Activated CD8-positive, alpha-beta memory T cell treated with anti-CD3 and anti-CD28 coated beads, Interleukin-2, amount 50 U/mL, for 24 hours (primary cell): ENCODE measurements at regions not wholly inside any gene's neighbourhood (a gene's known extent, or its start where the extent isn't known, plus 50 kb on each side); places are given as distances from the start of the nearest gene placed in this dataset.

Source experiments
- DNase-seq: peaks from one replicate; pipeline ENCODE4 v3.0.0-alpha.2; 2020; ENCODE audit errors: extremely low read depth

DNA sequence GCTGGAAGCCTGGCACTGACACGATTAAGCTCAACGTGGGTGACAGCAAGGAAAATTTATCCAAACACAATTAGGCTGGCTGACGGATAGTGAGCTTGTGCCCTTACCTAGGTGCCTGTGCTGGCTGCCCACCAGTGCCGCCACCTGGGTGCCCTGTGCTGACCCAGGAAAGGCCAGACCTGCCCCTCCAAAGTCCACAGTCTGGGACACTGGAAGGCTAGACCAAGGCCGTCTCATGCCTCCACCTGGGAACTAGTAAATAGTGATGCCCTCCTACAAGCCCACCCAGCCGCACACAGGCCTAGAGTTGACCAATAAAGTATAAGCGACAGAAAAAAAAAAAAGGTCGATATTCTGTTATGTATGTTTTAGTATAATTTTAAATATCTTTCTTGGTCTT is 142.6 kb upstream of the MCHR2 start:
- no peak for DNase-seq

DNA sequence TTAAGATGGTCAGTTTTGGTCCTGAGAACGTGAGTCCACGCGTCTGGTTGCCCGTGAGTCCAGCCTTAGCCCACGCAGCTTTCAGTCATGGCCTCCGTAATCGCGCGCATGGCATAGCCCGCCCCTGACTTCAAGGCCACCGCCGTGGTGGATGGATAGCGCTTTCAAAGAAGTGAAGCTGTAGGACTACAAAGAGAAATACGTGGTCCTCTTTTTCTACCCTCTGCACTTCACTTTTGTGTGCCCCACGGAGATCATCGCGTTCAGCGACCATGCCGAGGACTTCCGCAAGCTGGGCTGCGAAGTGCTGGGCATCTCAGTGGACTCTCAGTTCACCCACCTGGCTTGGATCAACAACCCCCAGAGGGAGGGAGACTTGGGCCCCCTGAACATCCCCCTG is 142.0 kb upstream of the MCHR2 start:
- no peak for DNase-seq

DNA sequence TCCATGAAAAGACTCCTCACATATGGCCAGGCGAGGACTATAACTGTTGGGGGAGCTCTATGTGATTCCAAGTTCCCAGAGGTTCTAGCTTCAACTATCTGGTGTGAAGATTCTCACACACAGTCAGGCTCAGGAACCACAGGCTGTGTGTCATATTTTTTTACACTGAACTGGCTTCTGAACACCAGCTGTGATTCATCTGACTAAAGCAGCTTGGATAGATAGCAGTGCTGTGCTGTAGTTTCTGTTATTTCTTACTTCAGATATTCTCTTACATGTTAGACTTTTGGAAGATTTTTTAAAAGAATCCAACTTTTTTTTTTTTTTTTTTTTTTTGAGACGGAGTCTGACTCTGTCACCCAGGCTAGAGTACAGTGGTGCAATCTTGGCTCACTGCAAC is 140.7 kb upstream of the MCHR2 start:
- DNase-seq: no peak

DNA sequence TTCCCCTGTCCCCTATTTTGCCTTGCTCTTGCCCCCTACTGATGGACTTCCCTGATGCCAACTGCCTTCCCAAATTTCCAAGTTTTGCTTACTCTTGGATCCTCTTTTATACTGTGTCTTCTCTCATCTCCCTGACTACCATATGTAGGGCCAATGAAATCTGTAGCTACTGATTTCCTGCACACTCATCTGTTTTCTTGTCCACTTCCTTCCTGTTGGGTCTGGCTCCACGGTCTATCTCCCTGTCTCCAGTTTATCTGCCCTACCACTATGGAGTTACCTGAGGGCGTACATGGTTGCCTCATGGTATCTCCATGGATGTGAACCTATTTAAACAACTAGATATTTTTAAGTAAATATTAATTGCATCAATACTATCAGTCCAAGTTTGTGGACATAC is 140.3 kb upstream of the MCHR2 start:
- DNase-seq: no peak

DNA sequence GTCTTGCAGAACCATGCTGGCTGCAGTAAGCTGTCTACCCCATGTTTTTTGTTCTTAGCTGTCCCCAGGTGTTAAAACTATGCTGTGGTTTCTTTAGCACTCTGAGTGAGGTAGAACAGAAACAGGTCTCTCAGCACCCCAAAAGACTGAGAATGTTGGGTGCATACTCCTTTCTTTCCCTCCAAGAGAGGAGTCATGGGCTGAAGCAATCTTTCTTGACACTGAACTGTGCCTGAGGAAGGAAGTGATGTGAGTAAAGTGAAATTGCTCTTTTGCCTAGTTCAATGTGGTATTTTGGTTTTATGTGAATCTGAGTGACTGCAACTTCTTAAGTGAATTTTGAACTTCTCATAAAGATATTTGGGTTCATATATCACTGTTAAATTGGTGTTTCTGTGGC is 138.0 kb upstream of the MCHR2 start:
- DNase-seq: no peak

DNA sequence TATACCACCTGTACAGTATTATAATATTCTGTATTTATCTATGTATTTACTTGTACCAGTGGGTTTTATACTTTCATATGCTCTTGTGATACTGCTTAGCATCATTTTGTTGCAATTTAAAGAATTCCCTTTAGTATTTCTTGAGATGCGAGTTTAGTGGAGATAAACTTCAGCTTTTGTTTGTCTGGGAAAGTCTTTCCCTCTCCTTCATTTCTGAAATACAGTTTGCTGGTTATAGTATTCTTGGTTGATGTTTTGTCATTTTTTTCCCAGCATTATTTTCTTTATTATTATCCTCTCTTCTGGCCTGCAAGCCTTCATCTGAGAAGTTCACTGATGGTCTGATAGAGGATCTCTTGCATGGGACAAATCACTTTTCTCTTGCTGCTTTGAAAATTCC is 136.6 kb upstream of the MCHR2 start:
- DNase-seq: no peak

DNA sequence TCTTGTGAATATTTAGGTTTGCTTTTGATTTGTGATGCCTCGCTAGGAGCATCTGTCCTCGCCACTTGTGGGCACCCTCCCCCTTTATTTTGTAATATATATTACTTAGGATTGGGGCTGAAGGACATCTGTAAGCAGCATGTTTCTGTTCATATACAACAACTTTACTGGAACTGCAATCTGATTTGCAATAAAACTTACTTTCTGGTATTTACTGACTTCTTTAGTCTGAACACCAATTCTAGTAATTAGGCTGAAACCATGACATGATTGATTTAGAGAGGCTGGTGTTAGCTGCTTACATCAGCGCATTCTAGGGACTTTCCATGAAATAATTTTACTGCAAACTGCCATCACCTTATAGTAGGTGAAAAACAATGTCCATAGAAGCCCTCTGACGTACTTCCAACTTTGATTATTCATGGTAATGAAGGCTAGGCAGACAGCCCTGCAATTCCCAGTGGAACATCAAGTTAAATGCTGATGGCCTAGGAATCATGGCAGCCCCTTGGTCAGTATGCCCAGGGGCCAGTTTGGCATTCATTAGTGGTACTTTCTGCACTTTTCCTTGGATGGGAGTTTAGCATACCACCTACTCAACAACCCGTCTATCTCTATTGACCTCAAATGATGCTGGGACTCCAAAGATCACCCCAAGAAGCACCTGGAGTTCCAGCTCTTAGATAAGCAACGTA is 132.9 kb upstream of the MCHR2 start:
- DNase-seq: no peak

DNA sequence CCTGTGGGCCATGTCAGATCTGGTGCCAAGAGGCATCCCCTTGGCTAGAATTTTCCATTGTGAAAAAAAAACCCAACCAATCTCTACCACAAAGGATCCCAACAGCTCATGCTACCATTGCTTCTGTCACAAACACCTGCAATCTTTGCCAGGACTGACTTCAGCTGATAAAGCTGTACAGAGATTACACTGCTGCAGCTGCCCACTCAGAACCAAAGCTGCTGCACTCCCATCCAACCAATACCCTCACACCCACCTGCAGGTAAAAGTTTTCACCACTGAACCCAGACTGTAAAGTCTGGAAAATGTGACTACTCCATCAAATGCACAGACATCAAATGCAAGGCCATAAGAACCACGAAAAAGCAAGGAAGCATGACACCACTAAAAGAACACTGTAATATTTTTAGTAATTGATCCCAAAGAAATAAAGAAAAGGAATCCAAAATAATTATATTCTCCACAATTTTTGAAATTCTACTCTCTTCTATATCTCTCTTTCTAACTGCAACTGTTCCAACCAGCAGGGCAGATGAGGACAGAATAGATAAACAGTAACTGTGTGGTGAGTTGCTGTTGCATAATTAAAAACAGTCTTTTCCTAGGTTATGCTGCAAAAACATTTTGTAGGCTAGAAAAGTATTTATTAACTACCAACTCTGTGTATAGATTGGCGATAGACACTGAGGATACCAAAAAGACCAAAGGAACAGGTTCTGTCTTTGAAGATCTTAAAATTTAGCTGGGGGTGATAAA is 128.0 kb upstream of the MCHR2 start:
- DNase-seq: no peak

DNA sequence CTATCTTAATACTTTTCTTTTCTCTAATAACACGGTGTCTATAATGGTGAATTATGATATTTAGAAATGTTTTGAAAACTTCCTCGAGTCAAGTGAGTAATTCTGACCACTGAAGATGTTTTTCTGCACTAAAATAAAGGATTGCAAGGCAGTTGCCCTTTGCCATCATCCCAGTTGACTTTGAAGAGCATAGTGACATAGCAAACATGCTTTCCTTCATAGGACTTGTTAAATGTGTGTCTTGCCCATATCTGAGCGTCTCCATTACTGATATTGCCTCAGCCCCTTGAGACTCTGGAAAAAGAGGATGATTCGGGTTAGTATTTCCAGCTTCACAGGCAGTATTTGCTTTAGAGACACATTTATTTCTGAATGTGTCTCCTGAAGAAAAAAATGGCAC is 125.2 kb upstream of the MCHR2 start:
- DNase-seq: no peak

DNA sequence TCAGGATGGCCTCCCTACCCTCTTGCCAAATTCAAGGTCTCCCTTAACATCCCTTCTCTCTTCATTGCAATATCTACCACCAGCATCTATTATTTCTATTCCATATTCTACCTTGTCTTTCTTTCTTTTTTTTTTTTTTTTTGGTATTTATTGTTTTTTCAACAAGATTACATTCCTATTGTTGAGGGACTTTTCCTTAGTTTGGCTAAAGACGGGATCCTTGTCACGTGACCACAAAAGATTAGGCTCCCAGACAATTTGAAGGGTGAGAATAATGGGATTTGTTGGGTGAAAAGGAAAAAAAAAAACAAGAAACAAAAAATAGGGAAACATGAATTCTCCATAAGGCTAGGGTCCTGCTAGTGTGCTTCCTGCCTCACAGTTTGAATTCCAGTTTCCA is 124.3 kb upstream of the MCHR2 start:
- no peak for DNase-seq

DNA sequence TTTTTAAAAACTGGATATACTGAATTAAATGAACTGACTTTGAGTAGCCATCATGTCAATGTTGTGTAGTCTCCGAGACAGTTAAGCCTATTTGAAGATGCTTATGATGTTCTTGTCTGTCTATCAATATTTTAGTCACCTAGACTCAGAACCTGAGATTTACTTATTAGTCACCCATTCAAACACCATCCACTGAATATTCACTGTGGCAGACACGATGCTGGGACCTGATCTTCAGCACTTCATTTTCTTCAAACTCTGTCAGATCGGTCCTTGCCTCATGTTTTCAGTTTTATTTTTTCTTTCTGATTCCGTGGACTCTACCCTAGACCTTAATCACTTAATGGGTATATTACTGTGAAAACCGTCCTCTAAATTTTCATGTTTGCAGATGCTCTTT is 123.7 kb upstream of the MCHR2 start:
- no peak for DNase-seq

DNA sequence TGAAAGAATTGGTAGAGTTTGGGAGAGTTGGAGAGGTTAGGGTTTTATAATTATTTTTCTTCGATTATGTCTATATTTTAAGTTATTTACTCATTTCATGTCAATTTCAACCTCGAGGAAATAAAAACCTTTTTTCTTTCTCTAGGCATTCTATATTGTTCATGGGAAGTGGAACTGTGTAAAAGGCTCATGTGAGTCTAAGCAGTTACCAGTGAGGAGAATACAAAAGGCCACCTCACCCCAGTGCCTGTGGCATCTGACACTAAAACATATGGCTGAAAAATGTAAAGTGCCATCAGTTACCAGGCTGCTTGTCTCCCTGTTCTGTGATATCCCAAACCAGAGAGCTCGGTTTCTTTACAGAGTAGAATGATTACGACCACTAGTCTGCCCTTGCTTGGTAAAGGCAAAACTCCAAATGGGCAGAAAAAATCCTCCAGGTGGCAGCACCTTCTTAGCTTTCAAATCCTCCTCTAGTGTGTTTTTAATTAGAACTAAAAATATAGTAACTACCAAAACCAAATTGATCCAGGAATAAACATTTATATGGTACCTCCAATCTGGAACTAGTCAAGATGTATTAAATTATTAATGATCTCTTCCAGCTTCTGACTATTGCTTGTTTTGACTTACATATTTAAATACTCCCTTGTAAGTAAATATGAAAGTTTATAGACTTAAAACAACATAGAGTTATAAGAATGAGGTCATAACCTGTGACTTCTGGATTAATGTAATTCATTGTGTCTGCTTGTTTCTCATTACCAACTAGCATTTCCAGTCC is 122.6 kb upstream of the MCHR2 start:
- DNase-seq: no peak

DNA sequence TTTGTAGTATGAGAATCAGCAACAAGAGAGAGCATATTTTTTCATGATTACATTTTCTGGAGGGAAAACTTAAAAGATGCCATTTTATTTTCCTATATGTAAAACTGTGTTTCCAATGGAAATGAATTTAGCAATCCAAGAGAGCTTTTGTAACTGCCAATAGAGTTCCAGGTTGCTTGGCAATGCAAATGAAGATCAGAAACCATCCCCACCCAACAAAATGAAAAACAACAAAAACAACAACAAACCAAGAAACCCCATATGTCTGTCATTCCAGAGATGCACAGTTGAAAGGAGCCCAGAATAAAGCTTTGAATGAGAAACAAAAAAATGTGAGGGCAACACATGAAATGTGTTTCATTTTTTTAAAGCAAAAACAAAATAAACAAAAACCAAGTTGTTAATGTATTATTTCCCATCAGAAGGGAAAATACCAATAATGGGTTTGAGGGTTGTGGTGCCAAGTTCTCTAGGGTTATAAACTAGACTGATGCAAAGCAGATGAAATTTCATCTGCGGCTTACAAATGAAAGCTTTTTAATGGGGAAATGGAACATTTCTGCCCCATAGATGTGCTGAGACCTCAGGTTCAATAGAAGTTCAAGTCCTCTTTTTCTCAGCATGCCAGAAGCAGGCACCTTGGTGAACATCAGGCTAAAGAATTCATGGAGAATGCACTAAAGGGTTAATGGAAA is 121.5 kb upstream of the MCHR2 start:
- DNase-seq: no peak

DNA sequence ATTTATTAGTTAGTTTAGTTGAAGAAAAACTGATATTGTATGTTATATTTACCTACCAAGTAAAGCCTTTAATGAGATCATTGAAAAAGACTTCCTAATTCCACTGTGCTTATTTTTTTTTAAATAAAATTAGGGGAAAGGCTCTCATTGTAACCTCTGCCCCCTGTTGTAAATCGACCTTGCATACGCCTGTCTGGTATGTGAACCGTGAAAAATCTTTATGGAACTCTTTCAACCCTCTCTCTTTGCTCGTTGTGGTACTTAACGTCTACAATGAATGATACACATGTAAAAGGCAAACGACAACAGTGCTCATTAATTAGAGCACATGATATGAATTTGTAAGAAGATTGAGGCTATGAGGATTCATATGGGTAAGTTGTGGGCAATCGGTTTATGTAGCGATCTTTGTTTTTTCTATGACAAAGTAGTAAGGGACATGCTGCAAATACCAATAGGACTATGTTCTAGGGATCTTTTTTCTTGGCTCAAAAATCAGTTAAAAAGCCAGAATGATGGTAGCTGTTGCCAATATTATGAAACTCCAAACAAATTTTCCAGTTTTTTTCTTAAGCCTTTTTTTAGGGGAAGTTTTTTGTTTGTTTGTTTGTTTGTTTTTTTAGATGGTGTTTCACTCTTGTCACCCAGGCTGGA is 119.0 kb upstream of the MCHR2 start:
- DNase-seq: no peak

DNA sequence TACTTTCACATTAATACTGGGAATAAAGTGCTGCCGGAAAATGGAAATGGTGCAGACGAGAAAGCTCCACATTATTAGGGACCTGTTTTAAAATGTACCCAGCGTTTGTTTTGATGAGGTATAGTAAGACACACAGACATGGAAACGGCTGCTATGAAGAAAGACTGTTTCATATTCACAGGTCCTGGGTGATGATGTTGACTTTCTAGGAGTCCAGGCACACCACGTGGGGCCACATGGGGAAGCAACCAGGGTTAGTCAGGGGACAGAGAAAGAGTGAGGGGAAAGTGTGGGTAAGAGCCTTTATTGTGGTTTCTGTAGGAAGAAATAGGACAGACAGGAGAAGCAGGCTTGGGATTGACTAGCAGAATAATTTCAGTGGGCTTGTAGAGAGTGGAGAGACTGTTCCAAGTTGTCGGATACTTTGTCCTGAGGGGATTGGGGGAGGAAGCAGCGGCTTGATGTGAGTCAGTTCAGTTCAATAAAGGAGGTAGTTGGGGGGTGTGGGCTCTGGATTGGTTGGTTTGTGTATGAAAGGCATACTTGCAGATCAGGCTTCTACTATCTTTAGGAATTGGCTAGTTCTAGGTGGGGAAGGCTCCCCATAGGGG is 112.0 kb upstream of the MCHR2 start:
- no peak for DNase-seq

DNA sequence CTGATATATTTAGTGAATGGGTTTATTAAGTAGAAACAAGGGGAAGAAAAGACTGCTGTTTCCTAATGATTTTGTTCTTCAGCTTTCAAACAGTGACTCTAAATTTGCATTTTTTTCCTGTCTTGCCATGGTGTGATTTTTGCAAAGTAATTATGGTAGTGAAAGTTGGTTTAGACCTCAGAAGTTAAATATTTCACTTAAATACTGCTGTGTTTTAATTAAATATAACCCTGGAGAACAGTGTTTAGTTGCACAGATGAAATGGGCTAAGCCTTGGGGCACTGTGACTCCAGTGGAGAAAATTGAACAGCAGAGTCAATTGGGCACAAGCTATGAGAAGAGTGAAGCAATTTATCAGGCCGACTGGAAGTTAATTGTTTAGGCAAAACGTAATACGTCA is 111.1 kb upstream of the MCHR2 start:
- DNase-seq: no peak

DNA sequence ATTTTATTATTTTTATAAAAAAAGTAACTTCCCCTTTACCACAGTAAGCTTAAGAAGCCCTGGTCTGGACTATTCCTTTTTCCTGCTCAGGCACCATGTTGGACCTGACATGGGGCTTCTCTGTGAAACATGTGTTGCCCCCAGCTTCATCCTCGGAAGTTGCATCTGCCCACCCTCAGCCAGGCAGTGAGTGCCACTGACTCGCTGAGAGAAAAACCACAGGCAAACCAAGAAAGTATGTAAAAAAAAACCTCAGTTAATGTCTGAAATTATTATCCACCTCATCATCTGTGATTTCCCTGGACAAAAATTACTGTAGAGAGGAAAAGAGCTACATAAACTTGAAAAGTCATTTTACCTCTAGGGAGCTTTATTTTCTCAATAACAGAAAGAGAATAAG is 109.9 kb upstream of the MCHR2 start:
- no peak for DNase-seq

DNA sequence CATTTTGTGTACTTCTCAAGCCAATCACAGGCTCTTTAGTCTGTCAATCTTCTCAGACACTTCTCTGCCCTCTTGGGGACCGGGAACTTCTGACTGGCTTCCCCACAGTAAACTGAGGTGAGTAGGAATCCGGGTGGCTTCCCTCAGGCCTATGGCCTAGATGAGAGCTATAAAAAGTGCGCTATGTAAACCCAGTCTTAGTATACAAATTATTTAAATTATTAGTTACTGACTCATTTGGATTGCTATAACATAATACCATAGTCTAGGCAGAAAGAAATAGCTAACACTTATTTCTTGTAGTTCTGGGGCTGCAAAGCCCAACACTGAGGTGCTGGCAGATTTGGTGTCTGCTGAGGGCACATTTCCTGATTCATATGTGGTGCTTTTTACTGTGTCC is 109.2 kb upstream of the MCHR2 start:
- no peak for DNase-seq

DNA sequence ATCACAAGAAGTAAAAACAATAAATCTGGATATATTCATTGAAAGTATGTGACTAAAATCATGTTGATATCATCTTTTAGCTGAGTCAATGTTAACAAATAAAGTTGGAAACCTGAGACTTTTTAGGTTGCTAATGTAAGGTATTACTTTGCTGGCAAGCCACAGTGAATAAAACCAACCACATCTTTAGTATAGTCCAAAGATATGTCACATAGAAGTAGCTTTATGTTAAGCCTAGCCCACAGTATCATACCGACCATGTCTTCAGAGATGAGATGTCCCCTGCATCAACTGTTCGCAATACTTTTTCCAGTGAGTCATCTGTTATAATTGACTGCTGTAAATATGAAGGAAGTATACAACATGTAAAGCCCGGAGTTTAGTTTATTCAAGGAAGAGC is 107.6 kb upstream of the MCHR2 start:
- DNase-seq: no peak

DNA sequence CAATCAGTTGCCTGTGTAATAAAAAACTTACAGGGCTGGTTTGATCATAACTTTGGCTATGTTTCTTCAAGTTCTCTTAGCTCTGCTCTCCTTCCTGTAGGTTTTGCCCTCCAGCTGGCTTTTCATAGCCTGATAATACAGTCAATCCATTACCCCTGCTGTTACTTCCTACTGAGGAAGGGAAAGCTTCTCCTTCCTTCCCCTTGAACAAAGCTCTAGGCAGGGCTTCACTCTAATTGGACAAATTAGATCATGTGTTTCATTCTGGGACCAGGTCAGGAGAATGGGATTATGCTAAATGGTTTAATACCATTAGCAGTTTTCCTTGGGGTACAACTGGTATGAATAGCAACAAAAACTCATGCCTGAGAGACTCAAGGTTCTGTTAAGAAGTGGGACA is 106.8 kb upstream of the MCHR2 start:
- DNase-seq: no peak
